Islet of Langerhans (tissue), 1 donor: ENCODE measurements at regions not wholly inside any gene's neighbourhood (a gene's known extent, or its start where the extent isn't known, plus 50 kb on each side); places are given as distances from the start of the nearest gene placed in this dataset.

ENCODE experiments used
- FAIRE-seq: peaks from one replicate; lab custom pipeline; 2011; peaks lifted over from hg19 to GRCh38; lab: Jason Lieb, UNC

GRCh38 chr3:194928831-194929577, 243.3 kb downstream of the FAM43A start:
- no peak for FAIRE-seq

GRCh38 chr3:194929578-194929960, 243.9 kb downstream of the FAM43A start:
- FAIRE-seq = no peak

- FAIRE-seq = no peak
These were observed 244.9 kb downstream of the FAM43A start for GRCh38 chr3:194930377-194931204.

- no peak for FAIRE-seq
These were observed 245.7 kb downstream of the FAM43A start for GRCh38 chr3:194931347-194931746.

- FAIRE-seq = no peak
These were observed 246.2 kb downstream of the FAM43A start for GRCh38 chr3:194931865-194932264.

- FAIRE-seq = no peak
These were observed 247.8 kb downstream of the FAM43A start for GRCh38 chr3:194933465-194933864.

GRCh38 chr3:194935061-194935460, 249.4 kb downstream of the FAM43A start:
- no peak for FAIRE-seq

- no peak for FAIRE-seq
These were observed 250.2 kb downstream of the FAM43A start for GRCh38 chr3:194935632-194936470.

- no peak for FAIRE-seq
These were observed 251.0 kb downstream of the FAM43A start for GRCh38 chr3:194936659-194937058.

- no peak for FAIRE-seq
These were observed 251.5 kb downstream of the FAM43A start for GRCh38 chr3:194937144-194937543.

GRCh38 chr3:194937882-194938321, 252.2 kb downstream of the FAM43A start:
- FAIRE-seq = no peak

- no peak for FAIRE-seq
These were observed 253.3 kb downstream of the FAM43A start for GRCh38 chr3:194938845-194939531.

GRCh38 chr3:194939532-194939909, 253.8 kb downstream of the FAM43A start:
- no peak for FAIRE-seq

- no peak for FAIRE-seq
These were observed 254.5 kb downstream of the FAM43A start for GRCh38 chr3:194939949-194940770.

GRCh38 chr3:194941360-194941955, 255.8 kb downstream of the FAM43A start:
- FAIRE-seq = no peak

- FAIRE-seq = no peak
These were observed 256.4 kb downstream of the FAM43A start for GRCh38 chr3:194941956-194942511.

GRCh38 chr3:194944526-194944925, 258.8 kb downstream of the FAM43A start:
- FAIRE-seq = no peak

- no peak for FAIRE-seq
These were observed 259.8 kb downstream of the FAM43A start for GRCh38 chr3:194945508-194945907.

GRCh38 chr3:194946091-194946490, 260.4 kb downstream of the FAM43A start:
- FAIRE-seq = no peak

- FAIRE-seq = no peak
These were observed 263.9 kb downstream of the FAM43A start for GRCh38 chr3:194949592-194949991.
